GM12891 (cell line): ENCODE measurements at regions not wholly inside any gene's neighbourhood (a gene's known extent, or its start where the extent isn't known, plus 50 kb on each side); places are given as distances from the start of the nearest gene placed in this dataset.

Experiments used
- PAX5 ChIP-seq: IDR thresholded peaks from 2 replicates; pipeline ENCODE4 v1.6.1; 2011; ENCODE audit warnings: low read length, moderate library complexity, mild to moderate bottlenecking; ENCODE audit not compliant: insufficient read depth, severe bottlenecking
- POLR2A ChIP-seq: IDR thresholded peaks from 2 replicates; pipeline ENCODE4 v1.6.1; 2011; ENCODE audit warnings: low read depth, low read length, control low read depth
- POLR2AphosphoS5 ChIP-seq: IDR thresholded peaks from 2 replicates; pipeline ENCODE4 v1.6.1; 2011; ENCODE audit warnings: low read depth, low read length, control low read depth
- SPI1 ChIP-seq: IDR thresholded peaks from 2 replicates; pipeline ENCODE4 v1.6.1; 2011; ENCODE audit warnings: low read depth, low read length, control low read depth
- TAF1 ChIP-seq: IDR thresholded peaks from 2 replicates; pipeline ENCODE4 v1.6.1; 2011; ENCODE audit warnings: low read depth, low read length, control low read depth

DNA sequence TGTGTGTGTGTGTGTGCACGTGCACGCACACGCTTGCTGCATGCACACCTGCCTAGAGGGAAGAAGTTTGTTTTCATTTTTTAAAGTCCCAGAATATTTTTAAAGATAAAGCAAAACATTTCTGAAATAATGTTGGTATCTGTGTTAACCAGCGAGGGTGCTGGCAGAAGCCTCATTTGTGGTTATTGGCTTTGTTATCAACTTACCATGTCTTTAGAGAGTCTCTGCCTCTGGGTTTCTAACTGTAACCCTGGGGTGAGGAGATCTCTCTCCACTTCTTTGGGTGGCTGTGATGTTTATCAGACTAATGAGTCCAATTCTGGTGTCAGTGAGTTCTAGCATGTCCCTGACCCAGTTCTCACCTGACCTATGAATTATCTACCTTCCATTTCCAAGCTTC is 927.6 kb upstream of the FANCL start:
- no peak for TF ChIP-seq TAF1
- no peak for TF ChIP-seq POLR2A
- no peak for TF ChIP-seq POLR2AphosphoS5
- TF ChIP-seq SPI1 = no peak
- no peak for TF ChIP-seq PAX5
